ENCODE measurements at regions not wholly inside any gene's neighbourhood (a gene's known extent, or its start where the extent isn't known, plus 50 kb on each side); places are given as distances from the start of the nearest gene placed in this dataset.
"Not testable (repeated sequence)": the region's sequence is repeated elsewhere in the genome, so short reads cannot be mapped to it uniquely, and the experiment has no call there.

DNA sequence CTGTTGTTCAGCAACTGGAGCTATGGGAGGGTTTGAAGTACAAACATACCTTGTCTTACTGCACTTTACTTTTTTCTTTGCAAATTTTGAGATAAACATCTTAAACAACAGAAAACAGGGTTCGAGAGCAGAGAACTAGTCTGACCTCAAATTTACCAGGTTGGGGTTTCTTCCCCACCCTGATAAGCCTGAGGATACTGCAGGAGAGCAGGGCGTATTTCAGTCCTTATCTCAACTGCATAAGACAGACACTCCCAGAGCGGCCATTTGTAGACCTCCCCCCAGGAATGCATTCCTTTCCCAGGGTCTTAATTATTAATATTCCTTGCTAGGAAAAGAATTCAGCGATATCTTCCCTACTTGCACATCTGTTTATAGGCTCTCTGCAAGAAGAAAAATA lies 242.1 kb upstream of the DDHD1 start:
- DNase-seq (ENCODE audit: low spot score): not testable (repeated sequence)

DNA sequence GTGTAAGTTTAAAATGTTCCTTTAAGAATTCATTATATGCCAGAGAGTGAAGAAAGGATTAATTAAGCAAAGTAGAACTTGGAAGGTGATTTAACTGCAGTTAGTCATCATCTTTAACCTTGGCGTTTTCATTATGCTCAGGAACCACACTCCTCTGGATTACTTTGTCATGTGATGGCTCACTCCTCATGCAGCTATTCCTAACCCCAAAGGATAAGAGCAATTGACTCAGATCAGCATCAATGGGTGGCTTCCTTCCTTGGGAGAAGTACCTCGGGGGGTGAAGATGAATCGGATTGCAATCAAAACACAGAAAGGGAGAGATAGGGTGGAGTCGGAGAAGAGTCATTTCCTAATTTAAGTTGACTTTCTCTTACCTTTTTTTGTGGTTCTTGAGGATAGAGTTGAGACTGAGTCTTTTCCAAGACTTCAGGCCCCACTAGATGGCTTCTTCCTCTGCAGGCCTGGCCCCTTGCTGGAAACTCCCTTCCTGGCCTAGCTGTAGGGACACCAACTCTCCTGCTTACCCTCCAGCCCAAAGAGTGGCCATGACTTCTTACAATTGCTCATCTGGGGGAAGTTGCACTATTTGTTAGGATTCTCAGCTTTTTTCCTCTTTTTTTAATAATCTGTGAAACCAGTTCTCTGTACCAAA lies 238.6 kb upstream of the DDHD1 start:
- no peak for DNase-seq (ENCODE audit: low spot score)

DNA sequence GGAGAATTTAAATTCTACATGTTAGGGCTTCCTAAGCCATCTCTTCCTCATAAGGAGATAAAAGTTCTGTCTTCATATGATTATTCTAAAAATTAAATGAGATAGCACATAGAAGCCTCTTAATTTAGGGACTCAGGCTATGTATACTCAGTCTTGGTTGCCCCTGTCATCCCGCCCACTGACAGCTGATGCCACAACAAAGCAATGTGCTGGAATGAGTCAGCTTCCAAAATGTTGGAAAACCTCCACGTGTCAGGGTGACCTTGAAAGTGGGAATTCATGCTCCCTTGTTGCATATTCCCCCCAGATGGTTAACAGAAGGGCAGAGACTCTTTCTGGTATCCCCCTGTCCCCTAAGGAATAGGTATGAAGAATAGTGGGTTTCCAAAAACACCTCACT lies 238.0 kb upstream of the DDHD1 start:
- no peak for DNase-seq (ENCODE audit: low spot score)

DNA sequence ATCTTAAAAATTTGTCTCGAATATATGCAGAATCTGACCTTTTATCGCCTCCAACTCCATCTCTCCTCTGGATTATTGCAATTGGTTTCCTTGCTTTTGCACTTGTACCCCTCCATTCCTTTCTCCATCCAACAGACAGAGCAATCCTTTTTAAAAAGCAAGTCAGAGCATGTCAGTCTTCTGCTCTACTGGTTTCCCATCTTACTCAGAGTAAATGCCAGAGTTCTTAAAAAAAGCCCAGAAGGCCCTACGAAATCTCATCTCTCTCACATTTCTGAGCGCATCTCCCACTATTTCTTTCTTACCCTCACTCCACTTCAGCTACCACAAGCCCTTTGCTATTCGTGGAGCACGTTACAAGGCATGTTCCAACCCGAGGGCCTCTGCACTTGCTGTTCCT lies 236.9 kb upstream of the DDHD1 start:
- DNase-seq (ENCODE audit: low spot score): no peak

DNA sequence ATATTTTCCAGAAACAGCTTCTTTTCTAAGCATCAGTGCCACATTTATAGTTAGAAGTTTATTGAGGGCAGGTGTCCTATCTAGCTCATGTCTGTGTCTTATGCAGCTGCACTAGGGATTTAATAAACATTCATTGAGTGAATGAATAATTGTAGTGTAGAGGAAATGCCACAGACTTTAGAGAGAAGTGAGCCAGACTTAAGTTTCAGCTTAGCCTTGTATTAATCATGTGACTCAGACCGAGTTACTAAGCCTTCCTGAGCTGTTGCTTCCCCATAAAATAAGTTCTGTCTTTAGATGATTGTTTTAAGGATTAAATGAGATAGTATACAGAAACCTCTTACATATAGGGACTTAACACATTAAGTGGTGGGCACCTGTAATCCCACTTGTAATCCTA lies 236.1 kb upstream of the DDHD1 start:
- no peak for DNase-seq (ENCODE audit: low spot score)

DNA sequence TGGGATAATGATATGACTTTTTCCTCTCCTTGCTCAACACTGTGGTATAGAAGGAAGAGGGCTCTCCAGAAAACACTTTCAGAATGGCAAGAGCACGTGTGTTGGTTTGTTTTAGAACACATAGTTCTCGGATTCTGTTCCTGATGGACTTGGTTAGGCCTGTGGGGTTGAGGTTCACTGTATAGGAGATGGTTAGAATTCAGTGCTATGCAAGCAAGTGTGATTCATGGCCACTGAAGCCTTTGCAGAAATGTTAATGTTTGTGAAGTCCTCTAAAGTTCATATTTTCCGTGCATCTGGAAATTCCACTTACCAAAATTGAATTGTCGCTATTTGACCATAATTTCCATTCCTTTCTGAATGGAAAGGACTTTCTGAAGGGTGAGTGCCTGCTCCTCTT lies 233.2 kb upstream of the DDHD1 start:
- DNase-seq (ENCODE audit: low spot score): no peak

DNA sequence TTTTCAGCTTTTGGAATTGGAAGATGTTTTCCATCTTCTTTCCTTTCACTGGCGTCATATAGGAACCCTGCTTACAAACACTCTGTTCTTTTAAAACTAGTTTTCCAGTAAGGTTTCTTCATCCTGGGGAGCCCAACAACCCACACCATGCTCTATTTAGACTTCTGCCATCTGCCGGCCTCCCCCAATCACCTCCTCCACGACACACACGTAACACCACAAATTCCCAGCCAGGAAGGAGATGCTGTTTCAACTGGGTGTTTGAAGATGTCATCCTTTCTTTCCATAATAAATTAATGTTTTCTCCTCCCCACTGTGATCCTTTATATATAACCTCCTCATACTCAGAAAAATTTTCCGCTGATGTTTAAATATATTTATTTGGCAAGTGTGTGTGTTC lies 231.4 kb upstream of the DDHD1 start:
- no peak for DNase-seq (ENCODE audit: low spot score)

DNA sequence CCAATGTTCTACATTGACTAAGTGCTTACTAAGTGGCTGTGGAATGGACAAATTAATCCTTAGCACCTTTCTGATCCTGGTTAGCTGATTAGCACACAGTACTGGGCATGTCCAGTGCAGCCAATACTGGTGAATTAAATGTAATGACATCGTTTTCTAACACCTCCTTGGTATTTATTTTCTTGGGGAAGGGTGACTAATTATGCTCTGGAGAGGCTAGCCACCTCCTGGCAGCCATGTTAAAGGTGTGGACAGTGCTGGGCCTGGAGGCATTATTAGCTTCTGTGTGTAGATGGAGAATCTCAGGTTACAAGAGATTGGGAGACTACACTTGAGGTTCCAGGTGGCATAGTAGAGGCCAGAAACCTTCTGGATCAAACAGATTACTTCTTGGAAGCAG lies 230.9 kb upstream of the DDHD1 start:
- DNase-seq (ENCODE audit: low spot score): no peak

DNA sequence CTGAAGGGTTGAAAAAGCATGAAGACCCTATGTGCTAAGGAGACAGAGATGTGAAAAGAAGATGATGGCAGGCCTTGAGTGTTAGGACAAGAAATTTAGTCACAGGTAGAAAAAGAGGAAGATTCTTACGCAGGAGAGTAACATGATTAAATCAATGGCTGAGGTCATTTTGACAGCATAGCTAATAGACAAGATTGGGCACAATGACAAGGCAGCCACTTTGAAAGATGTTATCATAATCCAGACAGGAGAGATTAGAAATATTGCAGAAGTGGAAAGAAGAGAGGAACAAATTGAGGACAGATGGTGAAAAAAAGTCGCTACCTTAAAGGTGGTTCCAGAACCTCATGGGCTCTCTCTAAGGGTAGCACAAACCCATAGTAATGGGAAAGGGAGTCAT lies 228.8 kb upstream of the DDHD1 start:
- DNase-seq (ENCODE audit: low spot score): no peak

DNA sequence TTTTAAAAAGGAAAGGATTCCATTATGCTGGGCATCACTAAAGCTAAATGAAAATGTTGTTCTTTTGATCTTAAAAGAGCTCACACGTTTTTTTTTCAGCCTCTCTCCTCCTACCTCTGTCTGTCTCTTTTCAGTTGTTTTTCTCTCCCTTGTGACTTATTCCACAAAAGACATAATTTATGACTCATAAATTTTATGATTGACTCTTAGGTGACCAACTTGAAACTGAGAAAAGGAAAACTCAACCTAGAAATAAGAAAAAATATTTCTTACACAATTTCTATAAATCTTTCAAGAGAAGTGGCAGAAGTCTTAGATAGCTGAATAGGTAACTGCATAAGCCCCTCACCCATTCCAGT lies 227.7 kb upstream of the DDHD1 start:
- DNase-seq (ENCODE audit: low spot score): no peak

DNA sequence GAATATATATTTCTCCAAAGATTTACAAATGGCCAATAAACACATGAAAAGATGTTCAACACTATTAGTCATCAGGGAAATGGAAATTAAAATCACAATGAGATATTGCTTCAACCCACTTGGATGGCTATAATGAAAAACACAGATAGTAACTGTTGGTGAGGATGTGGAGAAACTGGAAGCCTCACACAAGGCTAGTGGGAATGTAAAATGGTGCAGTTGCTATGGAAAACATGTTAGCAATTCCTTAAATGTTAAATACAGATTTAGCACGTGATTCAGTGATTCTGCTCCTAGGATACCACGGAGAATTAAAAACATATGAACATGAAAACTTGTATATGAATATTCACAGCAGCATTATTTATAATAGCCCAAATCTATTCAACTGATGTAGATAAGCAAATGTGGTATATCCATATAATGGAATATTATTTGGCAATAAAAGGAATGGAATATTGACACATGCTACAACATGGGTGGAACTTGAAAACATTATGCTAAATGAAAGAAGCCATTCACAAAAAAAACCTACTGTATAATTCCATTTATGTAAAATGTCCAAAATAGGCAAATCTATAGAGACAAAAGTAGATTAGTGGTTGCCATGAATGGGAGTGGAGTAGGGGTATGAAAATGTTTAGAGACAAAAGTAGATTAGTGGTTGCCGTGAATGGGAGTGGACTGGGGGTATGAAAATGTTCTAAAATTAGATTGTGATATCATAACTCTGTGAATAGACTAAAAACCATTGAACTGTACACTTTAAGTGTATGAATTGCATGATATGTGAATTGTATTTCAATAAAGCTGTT lies 227.1 kb upstream of the DDHD1 start:
- DNase-seq (ENCODE audit: low spot score): no peak

DNA sequence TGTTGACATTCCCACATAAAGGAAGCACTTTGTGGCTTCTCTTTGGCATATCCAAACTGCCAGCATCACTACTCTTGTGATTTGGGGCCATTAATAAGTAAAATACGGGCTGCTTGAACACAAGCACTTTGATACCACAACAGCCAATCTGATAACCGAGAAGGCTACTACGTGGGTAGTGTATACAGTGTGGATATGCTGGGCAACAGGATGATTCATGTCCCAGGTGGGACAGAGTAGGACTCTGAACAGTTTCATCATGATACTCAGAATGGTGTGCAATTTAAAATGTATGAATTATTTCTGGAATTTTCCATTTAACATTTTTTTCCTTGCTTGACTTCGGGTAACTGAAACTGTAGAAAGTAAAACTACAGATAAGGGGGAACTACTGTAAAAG lies 225.0 kb upstream of the DDHD1 start:
- no peak for DNase-seq (ENCODE audit: low spot score)

DNA sequence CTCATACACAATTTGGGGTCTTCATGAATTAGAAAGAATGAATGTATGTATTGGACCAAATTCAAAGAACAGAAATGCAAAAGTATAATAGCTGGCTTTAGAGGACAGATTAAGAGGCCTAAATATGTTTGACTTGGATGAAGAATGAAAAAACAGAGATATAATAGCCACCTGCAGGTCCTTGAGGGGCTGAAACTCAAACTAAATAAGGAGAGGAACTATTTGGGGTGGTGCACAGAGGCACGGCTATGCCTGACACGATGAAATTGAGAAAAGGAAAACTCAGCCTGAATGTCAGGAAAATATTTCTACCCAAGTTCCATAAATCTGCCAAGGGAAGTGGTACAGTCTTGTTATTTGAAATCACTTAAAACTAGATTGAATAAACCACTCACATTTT lies 222.9 kb upstream of the DDHD1 start:
- DNase-seq (ENCODE audit: low spot score): no peak

DNA sequence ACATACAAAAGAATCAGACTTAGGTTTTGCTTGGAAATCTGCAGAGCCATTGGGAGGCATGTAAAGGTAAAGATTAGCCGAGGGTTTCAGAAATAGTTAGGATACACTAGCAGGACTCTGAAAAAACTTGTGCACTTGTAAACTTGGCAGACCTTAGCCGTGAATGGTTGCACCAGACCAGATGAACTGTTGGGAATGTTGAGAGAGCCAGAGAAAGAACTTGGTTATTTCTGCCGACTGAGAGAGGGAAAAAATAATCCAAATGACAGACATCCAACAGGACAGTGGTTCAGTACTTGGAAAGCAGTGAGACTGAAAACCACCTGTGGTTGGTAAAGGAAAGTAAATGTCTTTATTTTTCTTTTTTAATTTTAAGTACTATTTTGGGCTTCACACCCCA lies 222.5 kb upstream of the DDHD1 start:
- no peak for DNase-seq (ENCODE audit: low spot score)

DNA sequence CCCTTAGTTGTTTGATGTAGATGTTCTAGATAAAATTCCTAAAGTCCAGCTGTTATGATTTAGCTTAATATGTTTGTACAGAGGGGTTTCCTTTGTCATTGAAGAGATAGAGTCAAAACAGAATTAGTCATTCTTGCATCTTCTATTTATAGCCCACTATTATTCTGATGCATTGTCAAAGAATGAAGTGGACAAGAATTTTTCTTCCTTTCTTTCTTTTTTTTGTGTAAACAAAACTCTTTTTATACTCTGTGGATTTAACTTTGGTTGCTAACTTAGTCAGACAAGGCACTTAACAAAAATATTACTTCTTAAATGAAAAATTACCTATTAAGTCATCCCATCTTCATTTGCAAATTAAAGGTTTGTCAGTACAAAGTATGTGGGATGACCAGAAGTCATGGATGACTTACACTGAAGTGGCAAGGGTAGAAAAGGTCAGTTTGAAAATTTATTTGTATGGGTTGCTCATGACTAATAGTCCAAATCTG lies 215.6 kb upstream of the DDHD1 start:
- DNase-seq (ENCODE audit: low spot score): no peak

DNA sequence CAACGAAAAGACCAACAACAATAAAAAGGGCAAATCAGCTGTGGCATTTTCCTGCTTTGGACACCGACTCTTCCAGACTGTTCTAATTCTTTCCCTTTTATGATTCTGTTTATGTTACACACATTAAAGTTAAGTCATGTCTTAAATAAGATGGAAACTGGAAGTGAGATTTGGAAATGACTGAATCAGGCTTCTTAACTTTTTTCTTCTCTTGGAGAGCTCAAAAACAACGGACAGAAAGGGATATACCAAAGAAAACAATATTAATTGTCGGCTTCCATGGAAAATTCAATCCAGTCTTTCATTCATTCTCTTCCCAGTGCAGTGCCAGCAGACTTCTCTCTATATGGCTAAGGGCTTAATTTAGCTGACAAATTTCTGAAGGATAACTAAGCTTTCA lies 214.9 kb upstream of the DDHD1 start:
- no peak for DNase-seq (ENCODE audit: low spot score)

DNA sequence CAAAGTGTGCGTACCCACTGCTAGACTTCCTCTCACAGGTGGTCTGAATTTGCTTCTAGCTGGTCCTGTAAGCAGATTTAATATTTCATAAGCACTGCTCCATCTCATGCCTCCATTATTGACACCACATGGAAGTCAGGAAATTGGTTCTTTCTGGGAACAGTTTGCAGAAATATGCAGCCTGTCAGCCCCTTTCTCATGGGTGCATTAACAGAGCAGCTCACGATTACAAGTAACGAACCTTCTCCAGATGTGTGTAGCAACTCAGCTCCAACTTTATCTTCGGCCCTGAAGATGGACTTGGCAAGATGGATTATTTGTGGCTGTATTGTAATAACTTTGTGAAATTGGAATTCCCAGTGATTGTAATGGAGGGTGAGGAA lies 214.5 kb upstream of the DDHD1 start:
- no peak for DNase-seq (ENCODE audit: low spot score)

DNA sequence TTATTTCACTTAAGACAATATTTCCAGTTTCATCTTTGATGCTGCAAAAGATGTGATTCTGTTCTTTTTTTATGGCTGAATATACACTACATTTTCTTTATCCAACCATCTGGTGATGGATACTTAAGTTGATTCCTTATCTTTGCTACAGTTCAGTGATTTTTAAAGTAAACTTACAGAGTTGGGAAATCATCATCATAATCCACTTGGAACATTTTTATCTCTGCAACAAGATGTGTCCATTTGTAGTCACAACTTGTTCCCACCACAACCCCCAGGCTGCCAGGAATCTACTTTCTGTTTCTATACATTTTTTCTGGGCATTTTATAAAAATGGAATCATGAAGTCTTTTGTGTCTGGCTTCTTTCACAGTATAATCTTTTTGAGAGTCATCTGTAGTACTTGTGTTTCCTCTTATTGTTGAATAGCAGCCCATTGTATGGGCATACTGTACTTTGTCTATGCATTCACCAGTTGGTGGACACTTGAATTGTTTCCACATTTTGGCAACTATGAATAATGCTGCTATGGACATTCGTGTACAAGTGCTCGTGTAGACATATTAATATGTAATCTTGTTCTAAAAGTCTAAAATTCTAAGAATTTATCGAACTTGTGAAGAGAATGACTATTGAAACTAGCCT lies 212.5 kb upstream of the DDHD1 start:
- DNase-seq (ENCODE audit: low spot score): no peak

DNA sequence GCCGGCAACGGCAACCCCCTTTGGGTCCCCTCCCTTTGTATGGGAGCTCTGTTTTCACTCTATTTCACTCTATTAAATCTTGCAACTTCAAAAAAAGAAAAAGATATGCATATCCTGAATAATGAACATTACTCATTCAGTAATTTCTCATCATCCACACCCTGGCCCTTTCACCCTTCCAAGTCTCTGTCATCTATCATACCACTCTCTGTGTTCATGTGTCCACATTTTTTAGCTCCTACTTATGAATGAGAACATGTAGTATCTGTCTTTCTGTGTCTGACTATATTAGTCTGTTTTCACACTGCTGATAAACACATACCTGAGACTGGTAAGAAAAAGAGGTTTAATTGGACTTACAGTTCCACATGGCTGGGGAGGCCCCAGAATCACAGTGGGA lies 209.8 kb upstream of the DDHD1 start:
- not testable (repeated sequence) for DNase-seq (ENCODE audit: low spot score)

DNA sequence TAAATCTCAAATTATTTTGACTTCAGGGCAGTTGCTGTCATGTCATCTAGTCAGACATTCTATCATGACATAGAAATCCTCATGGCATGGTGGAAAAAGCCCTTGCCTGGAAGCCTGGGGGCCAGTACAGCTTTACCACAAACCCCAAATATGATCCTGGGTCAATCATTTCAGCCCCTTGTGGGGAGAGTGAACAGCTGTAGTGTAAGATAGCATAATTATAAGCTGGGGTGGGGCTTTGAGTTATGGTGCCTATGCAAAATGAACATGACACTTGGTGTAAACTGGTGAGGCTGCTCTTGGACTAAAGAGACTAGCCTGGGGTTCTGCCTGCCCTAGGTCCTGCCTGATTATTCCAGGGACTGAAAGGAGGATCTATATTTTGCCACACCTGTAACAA lies 207.7 kb upstream of the DDHD1 start:
- DNase-seq (ENCODE audit: low spot score): no peak

DNA sequence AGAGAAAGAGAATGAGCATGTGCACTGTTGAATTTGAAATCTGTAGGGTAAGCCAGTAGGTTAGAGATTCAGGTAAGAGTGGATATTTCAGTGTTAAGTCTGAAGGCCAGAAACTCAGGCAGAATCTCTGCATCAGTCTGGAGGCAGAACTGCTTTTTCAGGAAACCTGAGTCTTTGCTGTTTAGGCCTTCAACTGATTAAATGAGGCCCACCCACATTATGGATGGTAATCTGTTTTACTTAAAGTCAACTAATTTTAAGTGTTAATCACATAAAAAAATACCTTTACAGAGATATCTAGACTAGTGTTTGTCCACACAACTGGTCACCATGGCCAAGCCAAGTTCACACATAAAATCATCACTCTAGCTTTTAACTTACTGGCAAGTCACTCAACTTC lies 205.0 kb upstream of the DDHD1 start:
- no peak for DNase-seq (ENCODE audit: low spot score)

DNA sequence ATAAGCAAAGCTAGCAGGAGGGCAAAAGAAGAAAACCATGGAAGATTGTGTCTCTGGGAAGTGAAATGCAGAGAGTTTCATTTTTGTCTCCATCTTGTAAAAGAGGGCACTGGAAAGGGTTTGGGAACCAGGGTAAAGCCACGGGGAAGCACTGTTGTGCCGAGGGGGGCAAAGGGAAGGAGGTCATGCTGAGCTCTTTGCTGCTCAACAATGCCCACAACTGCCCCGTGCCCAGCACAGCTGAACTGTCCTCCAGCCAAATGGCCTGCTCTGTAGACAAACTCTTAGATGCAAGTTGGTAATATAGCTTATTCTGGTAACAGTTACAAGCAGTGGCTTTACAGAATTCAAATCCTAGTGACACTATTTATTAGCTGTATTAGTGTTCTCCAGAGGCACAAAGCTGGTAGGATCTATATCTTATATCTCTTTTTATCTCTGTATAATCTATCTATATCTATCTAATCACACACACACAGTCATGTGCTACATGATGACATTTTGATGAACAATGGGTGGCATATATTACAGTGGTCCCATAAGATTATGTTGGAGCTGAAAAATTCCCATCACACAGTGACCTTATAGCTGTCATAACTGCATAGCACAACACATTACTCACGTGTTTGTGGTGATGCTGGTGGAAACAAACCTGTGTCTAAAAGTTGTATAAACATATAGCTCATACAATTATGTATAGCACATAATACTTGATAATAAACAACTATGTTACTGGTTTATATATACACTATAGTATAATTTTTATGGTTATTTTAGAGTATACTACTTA lies 203.4 kb upstream of the DDHD1 start:
- DNase-seq (ENCODE audit: low spot score): no peak
